Spleen (tissue), 11 donors: ENCODE measurements at regions not wholly inside any gene's neighbourhood (a gene's known extent, or its start where the extent isn't known, plus 50 kb on each side); places are given as distances from the start of the nearest gene placed in this dataset.

Experiments
- DNase-seq: peaks from one replicate; pipeline ENCODE4 v3.0.0-alpha.2; 2020
- H3K27ac ChIP-seq, 8 donors: fragments of 200-600 bp; sonication (generic) in 7 of 8; 1 replicate in 4 of 8; 2 replicates in 4 of 8; pipeline versions ENCODE4 v1.5.0 to v1.8.0; 2016 to 2021; ENCODE audit warnings: inconsistent platforms in 4 of 8, mild to moderate bottlenecking in 4 of 8, moderate library complexity in 1 of 8
- H3K27me3 ChIP-seq, 7 donors: fragments of 200-600 bp; sonication (generic) in 6 of 7; replicated peaks in 1 of 7; 1 replicate in 4 of 7; 2 replicates in 3 of 7; pipeline versions ENCODE4 v1.5.0 to v1.8.0; 2016 to 2021; ENCODE audit warnings: inconsistent platforms in 3 of 7, mild to moderate bottlenecking in 1 of 7
- H3K36me3 ChIP-seq, 6 donors: fragments of 200-600 bp; sonication (generic) in 5 of 6; 1 replicate in 4 of 6; 2 replicates in 2 of 6; pipeline versions ENCODE4 v1.5.0 to v1.8.0; 2016 to 2021; ENCODE audit warnings: inconsistent platforms in 2 of 6
- H3K4me1 ChIP-seq, 6 donors: fragments of 200-600 bp; sonication (generic) in 5 of 6; 1 replicate in 3 of 6; 2 replicates in 3 of 6; pipeline versions ENCODE4 v1.5.0 to v1.8.0; 2016 to 2021; ENCODE audit warnings: inconsistent platforms in 3 of 6
- H3K4me3 ChIP-seq, 8 donors: fragments of 200-600 bp; sonication (generic) in 7 of 8; 1 replicate in 4 of 8; 2 replicates in 4 of 8; pipeline versions ENCODE4 v1.5.0 to v1.8.0; 2016 to 2021; ENCODE audit warnings: inconsistent platforms in 4 of 8, mild to moderate bottlenecking in 4 of 8, moderate library complexity in 2 of 8
- H3K9me3 ChIP-seq, 8 donors: fragments of 200-600 bp; sonication (generic) in 7 of 8; 1 replicate in 4 of 8; 2 replicates in 4 of 8; pipeline versions ENCODE4 v1.5.0 to v1.8.0; 2016 to 2021; ENCODE audit warnings: inconsistent platforms in 4 of 8
- POLR2A ChIP-seq, 3 donors: fragments of 450-650 bp; IDR thresholded peaks; one replicate each; pipeline ENCODE4 v1.5.1; 2017; ENCODE audit warnings: antibody characterized with exemption in 3 of 3, mild to moderate bottlenecking in 1 of 3
- POLR2AphosphoS5 ChIP-seq, 3 donors: sonication (generic); formaldehyde crosslinking; IDR thresholded peaks; one replicate each; pipeline ENCODE4 v1.5.1; 2017; ENCODE audit warnings: antibody characterized with exemption in 3 of 3
- WGBS, 5 donors: extraction: QIAGEN DNeasy Blood & Tissue Kit in 3 of 5; methylation state at CpG; one replicate each; pipeline versions ENCODE4 v1.1.5 to v1.1.7; 2013 to 2018; 5-methylcytosine and 5-hydroxymethylcytosine counted together
- intact Hi-C: fragments of 100-400 bp; cut with DNase I; formaldehyde crosslinking; loops from one replicate; pipeline ENCODE4 v1.15.0; 2023; ENCODE audit warnings: low total_unique reads
- TF ChIP-seq, protein P1 (sequence below), 11 experiments: fragments of 200-600 bp in 7 of 11; fragments of 450-650 bp in 4 of 11; sonication (generic) in 4 of 11; IDR thresholded peaks in 8 of 11; conservative IDR thresholded peaks in 3 of 11; 1 replicate in 7 of 11; 2 replicates in 4 of 11; pipeline versions ENCODE4 v1.4.0 to v1.8.0; 2016 to 2021; ENCODE audit warnings: antibody characterized with exemption in 11 of 11, inconsistent platforms in 4 of 11, mild to moderate bottlenecking in 1 of 11
- donor health status: healthy with polysubstance abuse.
- donor health status: DM: no; HTN: no; CAD: no; lungs with moderate emphysema.
- donor health status: DM: no; HTN: no; CAD: no.
- donor health status: Bipolar disorder and iron deficiency.
- donor health status: healthy.
- donor health status: DM: no; HTN: no; CAD: no.
- donor health status: DM: yes; HTN: yes; CAD: no.

DNA sequence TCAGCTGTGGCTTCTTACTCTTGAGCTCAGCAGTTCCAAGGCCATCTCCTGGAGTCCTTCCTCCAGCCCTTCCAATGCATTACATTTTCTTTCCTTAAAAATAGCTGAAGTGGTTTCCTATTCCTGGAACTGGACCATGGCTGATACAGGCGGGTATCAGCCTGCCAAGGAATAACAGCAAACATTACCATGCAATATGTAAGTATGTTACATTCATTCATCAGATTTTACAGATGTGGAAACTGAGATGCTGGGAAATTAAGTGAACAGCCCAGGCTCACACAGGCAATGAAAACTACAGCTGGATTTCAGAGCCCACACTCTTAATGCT is 100.4 kb downstream of the NRN1 start:
- TF ChIP-seq POLR2AphosphoS5 (IDR thresholded peaks at IDR 0.05) (no peak), POLR2A (IDR thresholded peaks at IDR 0.05) (no peak)
- TF ChIP-seq, protein P1, sequence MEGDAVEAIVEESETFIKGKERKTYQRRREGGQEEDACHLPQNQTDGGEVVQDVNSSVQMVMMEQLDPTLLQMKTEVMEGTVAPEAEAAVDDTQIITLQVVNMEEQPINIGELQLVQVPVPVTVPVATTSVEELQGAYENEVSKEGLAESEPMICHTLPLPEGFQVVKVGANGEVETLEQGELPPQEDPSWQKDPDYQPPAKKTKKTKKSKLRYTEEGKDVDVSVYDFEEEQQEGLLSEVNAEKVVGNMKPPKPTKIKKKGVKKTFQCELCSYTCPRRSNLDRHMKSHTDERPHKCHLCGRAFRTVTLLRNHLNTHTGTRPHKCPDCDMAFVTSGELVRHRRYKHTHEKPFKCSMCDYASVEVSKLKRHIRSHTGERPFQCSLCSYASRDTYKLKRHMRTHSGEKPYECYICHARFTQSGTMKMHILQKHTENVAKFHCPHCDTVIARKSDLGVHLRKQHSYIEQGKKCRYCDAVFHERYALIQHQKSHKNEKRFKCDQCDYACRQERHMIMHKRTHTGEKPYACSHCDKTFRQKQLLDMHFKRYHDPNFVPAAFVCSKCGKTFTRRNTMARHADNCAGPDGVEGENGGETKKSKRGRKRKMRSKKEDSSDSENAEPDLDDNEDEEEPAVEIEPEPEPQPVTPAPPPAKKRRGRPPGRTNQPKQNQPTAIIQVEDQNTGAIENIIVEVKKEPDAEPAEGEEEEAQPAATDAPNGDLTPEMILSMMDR (IDR thresholded peaks at IDR 0.05 in 8 of 11, conservative IDR thresholded peaks at IDR 0.05 in 3 of 11), result no peak
- no peaks in the 10 kb centered on the region for H3K36me3 ChIP-seq
- WGBS, 5 donors, result 78 to 100% (median 82%) methylated on average over 1 of the region's 1 CpG
- no peaks in the 10 kb centered on the region for H3K9me3 ChIP-seq
- no peaks in the 10 kb centered on the region for H3K27me3 ChIP-seq
- H3K4me3 ChIP-seq, result no peak overlapping the region
- intact Hi-C loops, result no loop called here
- H3K27ac ChIP-seq, result no peak overlapping the region
- H3K4me1 ChIP-seq, result no peaks in the 10 kb centered on the region
- no peak for DNase-seq

DNA sequence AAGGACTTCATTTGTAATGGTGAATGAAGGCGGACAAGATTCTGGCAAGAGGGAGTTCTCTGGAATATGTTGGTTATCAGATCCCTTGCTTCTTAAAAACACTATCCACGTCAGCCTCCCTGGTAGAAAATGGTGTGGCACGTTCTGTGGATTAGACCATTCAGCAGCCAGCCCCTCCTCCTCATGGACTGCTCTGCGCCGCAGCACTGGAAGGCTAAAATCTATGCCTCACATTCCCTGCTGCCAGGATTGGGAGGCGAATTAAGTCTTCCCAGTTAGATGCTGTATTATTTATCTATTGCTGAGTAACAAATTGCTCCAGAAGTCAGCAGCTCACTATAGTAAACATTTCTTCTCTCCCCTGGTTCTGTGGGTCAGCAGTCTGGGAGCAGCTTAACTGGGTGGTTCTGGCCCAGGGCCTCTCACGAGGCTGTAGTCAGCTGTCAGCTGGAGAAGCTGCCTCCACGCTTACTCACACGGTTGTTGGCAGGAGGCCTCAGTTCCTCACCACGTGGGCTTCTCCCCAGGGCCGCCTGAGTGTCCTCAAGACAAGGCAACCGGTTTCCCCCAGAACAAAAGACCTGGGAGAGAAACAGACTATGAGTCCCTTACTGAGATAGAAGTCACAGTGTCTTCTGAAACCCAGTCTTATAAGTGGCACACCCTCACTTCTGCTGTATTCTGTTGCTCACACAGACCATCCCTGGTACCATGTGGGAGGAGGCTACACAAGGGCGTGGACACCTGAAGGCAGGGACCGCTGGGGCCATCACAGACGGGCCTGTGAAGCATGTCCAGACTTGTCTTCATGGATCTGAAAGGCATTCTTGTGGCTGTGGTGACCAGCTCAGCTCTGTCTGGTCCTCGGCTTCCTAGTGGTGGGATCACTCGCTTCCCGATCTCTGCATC is 101.0 kb downstream of the NRN1 start:
- no peak overlapping the region for H3K27ac ChIP-seq
- no peaks in the 10 kb centered on the region for H3K36me3 ChIP-seq
- intact Hi-C loops, result no loop called here
- no peaks in the 10 kb centered on the region for H3K27me3 ChIP-seq
- H3K4me3 ChIP-seq, result no peak overlapping the region
- no peaks in the 10 kb centered on the region for H3K4me1 ChIP-seq
- TF ChIP-seq POLR2AphosphoS5 (IDR thresholded peaks at IDR 0.05), result no peak
- TF ChIP-seq, protein P1 (IDR thresholded peaks at IDR 0.05 in 8 of 11, conservative IDR thresholded peaks at IDR 0.05 in 3 of 11), result no peak
- TF ChIP-seq POLR2A (IDR thresholded peaks at IDR 0.05), result no peak
- H3K9me3 ChIP-seq, result no peaks in the 10 kb centered on the region
- 79 to 87% (median 81%) methylated on average over 17 to 18 of the region's 18 CpGs for WGBS, 5 donors
- no peak for DNase-seq

DNA sequence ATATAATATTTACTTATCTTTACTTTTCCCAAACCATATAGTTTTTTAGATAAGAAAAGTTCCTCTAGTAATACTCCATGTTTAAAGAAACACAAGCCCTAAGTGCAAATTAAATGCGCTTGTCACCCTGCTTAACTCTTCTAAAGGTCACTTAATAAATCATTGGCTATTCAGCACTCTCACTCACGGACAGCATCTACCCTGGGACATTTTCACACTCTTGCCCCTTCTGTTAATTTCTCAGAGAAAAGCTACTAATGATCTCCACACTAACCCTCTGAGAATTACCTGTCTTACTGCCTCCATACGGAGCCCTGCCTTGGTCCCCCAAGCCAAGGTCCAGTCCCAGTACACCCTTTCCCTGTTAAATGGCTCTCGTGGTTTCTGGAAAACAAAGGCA is 102.2 kb downstream of the NRN1 start:
- DNase-seq, result no peak
- WGBS, 5 donors, result 73 to 84% (median 76%) methylated on average over 4 of the region's 4 CpGs
- Histone ChIP-seq H3K9me3 (no peaks in the 10 kb centered on the region), H3K27me3 (no peaks in the 10 kb centered on the region), H3K4me3 (no peak overlapping the region), H3K4me1 (no peaks in the 10 kb centered on the region), H3K27ac (no peak overlapping the region), H3K36me3 (no peaks in the 10 kb centered on the region)
- TF ChIP-seq, protein P1 (IDR thresholded peaks at IDR 0.05 in 8 of 11, conservative IDR thresholded peaks at IDR 0.05 in 3 of 11), result no peak
- TF ChIP-seq POLR2AphosphoS5 (IDR thresholded peaks at IDR 0.05) (no peak), POLR2A (IDR thresholded peaks at IDR 0.05) (no peak)
- intact Hi-C loops, result no loop called here

DNA sequence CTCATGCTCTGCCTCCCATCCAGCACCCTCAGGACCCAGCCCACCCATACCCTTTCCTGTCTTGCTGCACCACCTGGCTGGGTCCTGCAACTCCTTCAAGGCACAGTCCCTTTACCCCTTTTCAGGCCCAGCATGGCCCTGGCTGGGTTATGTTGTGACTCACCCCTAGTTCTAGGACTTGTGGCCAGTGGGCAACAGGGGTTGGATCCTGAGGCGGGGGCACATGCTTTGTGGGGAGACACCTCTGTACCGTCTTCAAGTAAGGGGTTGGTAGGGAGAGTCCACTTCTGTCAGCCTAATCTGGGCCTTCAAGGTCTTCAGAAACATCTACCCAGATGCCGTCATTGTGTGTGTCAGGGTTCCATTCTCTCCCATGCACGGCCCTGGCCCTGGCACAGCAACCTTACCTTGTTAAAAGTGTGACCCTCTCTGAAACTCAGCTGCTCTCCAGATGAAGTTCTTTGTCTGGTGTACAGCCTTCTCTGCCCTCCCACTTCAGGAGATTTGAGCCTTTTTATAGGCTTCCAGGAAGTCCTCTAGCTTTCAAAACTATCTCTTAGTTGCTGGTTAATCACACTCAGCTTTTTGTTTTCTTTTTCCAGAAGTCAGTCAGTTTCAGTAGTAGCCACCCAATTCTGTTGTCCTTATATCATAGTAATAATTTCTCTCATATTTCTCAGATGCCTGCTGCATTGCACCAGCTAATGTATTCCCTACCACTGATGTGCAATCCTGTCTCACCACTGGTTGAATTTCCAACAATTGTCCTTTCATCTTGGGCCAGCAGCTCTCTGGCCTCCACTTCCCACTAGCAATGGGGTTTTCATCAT is 107.3 kb downstream of the NRN1 start:
- TF ChIP-seq POLR2AphosphoS5 (IDR thresholded peaks at IDR 0.05), result no peak
- TF ChIP-seq, protein P1 (IDR thresholded peaks at IDR 0.05 in 8 of 11, conservative IDR thresholded peaks at IDR 0.05 in 3 of 11), result no peak
- TF ChIP-seq POLR2A (IDR thresholded peaks at IDR 0.05), result no peak
- no peak overlapping the region for H3K27ac ChIP-seq
- WGBS, 5 donors, result 89 to 96% (median 94%) methylated on average over 4 of the region's 4 CpGs
- H3K36me3 ChIP-seq, result no peaks in the 10 kb centered on the region
- H3K27me3 ChIP-seq, result no peaks in the 10 kb centered on the region
- no peaks in the 10 kb centered on the region for H3K9me3 ChIP-seq
- no peaks in the 10 kb centered on the region for H3K4me1 ChIP-seq
- no peak overlapping the region for H3K4me3 ChIP-seq
- intact Hi-C loops, result no loop called here
- DNase-seq, result no peak
